ENCODE measurements at regions not wholly inside any gene's neighbourhood (a gene's known extent, or its start where the extent isn't known, plus 50 kb on each side); places are given as distances from the start of the nearest gene placed in this dataset.

- ATAC-seq (no peak), DNase-seq (no peak)
- H3K4me3 ChIP-seq = no peak overlapping the region
- intact Hi-C loops (cut with DNase I) = no loop called here
- no peak overlapping the region for H3K27ac ChIP-seq
- no peak for TF ChIP-seq CTCF (IDR thresholded peaks at IDR 0.05)
- H3K36me3 ChIP-seq = no peaks in the 10 kb centered on the region
- H3K27me3 ChIP-seq (ENCODE audit: low read depth) = no peaks in the 10 kb centered on the region
- H3K4me1 ChIP-seq = no peaks in the 10 kb centered on the region
- H3K9me3 ChIP-seq = no peaks in the 10 kb centered on the region
Observed at GRCh38 chr10:85315657-85316056, 987.3 kb downstream of the CCSER2 start.

DNA sequence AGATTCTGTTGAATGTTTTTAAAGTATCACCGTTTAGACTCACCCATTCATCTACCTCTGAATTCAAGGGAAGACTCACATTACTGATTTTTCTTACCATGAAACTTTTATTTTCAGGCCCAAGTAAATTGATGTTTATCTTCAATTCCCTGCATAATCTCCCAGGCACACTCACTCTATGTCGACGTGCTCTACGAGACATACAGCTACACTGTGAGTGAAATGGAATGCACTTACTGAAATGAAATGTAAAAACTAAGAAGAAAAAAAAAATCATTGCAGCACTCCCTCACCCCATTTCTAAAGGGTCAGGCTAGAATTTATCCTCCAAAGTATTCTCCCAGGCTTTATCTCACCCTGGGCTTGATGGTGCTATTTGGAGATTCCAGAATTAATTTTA lies 987.9 kb downstream of the CCSER2 start:
- no peak for TF ChIP-seq CTCF (IDR thresholded peaks at IDR 0.05)
- ATAC-seq (no peak), DNase-seq (no peak)
- intact Hi-C loops (cut with DNase I) = no loop called here
- Histone ChIP-seq H3K27ac (no peak overlapping the region), H3K36me3 (no peaks in the 10 kb centered on the region), H3K4me3 (no peak overlapping the region), H3K9me3 (no peaks in the 10 kb centered on the region), H3K27me3 (ENCODE audit: low read depth) (no peaks in the 10 kb centered on the region), H3K4me1 (no peaks in the 10 kb centered on the region)

- H3K27ac ChIP-seq = no peak overlapping the region
- no peak overlapping the region for H3K4me3 ChIP-seq
- H3K4me1 ChIP-seq = no peaks in the 10 kb centered on the region
- intact Hi-C loops (cut with DNase I) = no loop called here
- no peak for TF ChIP-seq CTCF (IDR thresholded peaks at IDR 0.05)
- no peaks in the 10 kb centered on the region for H3K9me3 ChIP-seq
- H3K27me3 ChIP-seq (ENCODE audit: low read depth) = no peaks in the 10 kb centered on the region
- no peaks in the 10 kb centered on the region for H3K36me3 ChIP-seq
- DNase-seq (no peak), ATAC-seq (no peak)
Observed at GRCh38 chr10:85317827-85318226, 989.4 kb downstream of the CCSER2 start.

- no peak overlapping the region for H3K4me3 ChIP-seq
- H3K4me1 ChIP-seq = no peaks in the 10 kb centered on the region
- TF ChIP-seq CTCF (IDR thresholded peaks at IDR 0.05) = no peak
- intact Hi-C loops (cut with DNase I) = no loop called here
- no peak for DNase-seq
- no peak overlapping the region for H3K27ac ChIP-seq
- H3K9me3 ChIP-seq = no peaks in the 10 kb centered on the region
- no peaks in the 10 kb centered on the region for H3K27me3 ChIP-seq (ENCODE audit: low read depth)
- no peak for ATAC-seq
- no peaks in the 10 kb centered on the region for H3K36me3 ChIP-seq
Observed at GRCh38 chr10:85318809-85319807, 990.7 kb downstream of the CCSER2 start.

- Histone ChIP-seq H3K9me3 (no peaks in the 10 kb centered on the region), H3K27me3 (ENCODE audit: low read depth) (no peaks in the 10 kb centered on the region), H3K4me1 (no peaks in the 10 kb centered on the region), H3K36me3 (no peaks in the 10 kb centered on the region), H3K4me3 (no peak overlapping the region), H3K27ac (no peak overlapping the region)
- ATAC-seq = no peak
- no peak for DNase-seq
- intact Hi-C loops (cut with DNase I) = no loop called here
- TF ChIP-seq CTCF (IDR thresholded peaks at IDR 0.05) = no peak
Observed at GRCh38 chr10:85319826-85320225, 991.4 kb downstream of the CCSER2 start.

All from lower lobe of right lung (tissue), 2 donors.